Inflammatory macrophage treated with lipopolysaccharide for 1 hour (primary cell): ENCODE measurements at regions not wholly inside any gene's neighbourhood (a gene's known extent, or its start where the extent isn't known, plus 50 kb on each side); places are given as distances from the start of the nearest gene placed in this dataset.
A peak's percentile ranks its signal among the peaks of the same experiment; 100 is the strongest.
"Not testable (repeated sequence)": the region's sequence is repeated elsewhere in the genome, so short reads cannot be mapped to it uniquely, and the experiment has no call there.

Experiments
- DNase-seq, 2 donors: peaks; one replicate each; pipeline ENCODE4 v3.0.0-alpha.2; 2020 to 2022

DNA sequence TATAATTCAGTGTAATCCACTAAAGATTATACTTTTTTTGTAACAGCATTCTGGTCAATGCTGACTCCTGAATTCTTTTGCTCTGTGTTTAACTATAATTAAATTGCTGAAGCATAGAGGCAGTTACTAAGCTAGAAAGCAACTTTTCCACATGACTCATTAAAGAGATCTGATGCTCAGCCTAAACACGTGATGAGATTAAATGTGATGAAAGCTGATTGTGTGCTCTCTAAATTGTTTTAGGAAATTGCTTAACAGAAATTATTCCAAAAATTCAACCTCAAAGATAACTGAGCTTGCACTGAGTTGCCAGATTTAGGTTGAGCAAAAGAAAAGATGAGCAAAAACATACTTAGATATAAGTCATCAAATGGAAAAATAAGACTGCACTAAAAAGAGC lies 1033.6 kb downstream of the FAM181B start:
- no peak for DNase-seq

DNA sequence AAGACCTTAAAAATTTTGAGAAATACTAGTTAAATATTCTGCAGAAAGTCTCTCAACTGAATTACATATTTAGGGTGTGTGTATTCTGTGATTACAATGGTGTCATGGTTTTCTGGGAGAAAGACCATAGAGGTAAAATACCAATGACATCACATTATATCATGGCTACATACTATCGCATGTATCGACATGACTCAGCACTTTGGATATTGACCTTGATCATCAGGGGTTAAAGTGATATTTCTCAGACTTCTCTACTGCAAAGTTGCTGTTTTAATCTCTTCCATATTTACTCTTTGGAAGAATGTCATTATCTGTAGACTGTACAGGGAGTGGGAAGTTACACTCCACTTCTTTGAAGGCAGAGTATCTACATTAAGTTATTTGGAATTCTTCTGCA lies 1046.6 kb downstream of the FAM181B start:
- DNase-seq, result no peak

DNA sequence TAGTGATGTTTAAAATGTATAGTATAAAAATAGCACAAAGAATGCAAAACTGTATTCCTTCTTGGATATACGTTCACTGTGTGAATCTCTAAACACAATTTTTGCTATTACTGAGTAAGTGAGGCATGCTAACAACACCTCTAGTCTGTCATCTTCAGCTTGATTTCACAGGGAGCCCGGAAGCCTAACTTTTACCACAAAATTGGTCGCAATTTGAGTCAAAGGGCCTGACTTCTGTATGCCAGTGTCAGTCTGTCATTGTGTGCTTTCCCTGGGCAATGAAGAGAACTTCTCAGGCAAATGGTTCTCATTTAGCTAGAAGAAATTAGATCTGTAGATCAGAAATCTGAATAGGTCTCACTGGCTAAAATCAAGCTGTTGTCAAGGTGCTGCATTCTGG lies 1059.5 kb downstream of the FAM181B start:
- DNase-seq, result no peak

DNA sequence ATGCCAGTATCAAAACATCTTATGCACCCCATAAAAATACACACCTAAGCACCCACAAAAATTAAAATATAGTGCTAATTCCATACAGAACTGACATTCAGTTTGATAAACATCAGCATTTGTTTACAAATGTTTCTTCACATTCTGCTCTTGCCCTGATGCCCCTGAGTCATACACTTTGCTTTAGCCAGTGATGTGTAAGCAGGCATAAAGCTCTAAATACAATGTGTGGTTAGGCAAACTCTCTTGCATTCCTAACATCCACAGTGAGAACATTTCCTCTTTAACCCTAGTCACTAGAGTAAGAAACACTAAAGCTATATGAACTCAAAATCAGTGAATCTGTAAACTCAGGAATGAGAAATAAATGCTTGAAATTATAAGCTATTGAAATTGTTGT lies 1060.7 kb downstream of the FAM181B start:
- no peak for DNase-seq

DNA sequence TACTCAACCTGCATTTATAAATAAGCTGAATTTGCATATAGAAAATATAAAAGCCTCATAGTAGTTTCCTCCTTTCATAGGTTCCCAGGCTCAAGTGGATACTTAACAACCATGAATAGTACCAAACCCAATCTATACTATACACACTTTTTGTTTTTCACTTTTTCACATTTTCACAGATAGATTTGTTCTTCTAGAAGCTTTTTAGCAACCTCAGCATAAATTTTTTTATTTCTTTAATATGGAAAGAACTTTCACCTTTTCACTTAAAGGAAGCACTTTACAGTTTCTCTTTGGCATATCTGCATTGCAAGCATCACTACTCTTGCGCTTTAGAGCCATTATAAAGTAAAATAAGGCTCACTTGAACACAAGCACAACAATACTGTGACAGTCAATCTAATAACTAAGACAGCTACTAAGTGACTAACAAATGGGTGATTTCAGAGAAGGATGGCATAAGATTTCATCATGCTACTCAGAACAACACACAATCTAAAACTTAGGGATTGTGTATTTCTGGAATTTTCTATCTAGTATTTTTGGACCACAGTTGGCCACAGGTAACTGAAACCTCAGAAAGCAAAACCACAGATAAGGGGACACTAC lies 1063.6 kb downstream of the FAM181B start:
- DNase-seq, result no peak

DNA sequence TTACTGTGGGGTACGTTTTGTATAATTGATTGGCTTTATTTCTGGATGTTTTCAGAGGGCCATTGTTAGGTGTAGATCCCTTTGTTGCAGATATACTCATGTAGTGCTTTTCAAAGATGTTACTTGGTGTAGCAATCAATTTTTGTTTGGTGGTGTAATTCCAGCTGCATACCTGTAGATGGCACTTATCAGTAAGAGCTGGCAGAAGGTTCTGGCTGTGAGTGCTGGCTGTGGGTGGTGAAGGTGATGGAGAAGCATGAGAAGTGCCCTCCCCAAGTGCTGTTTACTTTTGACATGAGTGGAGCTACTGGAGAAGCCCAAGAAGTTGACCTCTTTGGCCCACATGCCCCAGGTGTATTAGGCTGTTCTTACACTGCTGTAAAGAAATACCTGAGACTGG lies 1074.9 kb downstream of the FAM181B start:
- DNase-seq, result peak; percentile 2 to 8

DNA sequence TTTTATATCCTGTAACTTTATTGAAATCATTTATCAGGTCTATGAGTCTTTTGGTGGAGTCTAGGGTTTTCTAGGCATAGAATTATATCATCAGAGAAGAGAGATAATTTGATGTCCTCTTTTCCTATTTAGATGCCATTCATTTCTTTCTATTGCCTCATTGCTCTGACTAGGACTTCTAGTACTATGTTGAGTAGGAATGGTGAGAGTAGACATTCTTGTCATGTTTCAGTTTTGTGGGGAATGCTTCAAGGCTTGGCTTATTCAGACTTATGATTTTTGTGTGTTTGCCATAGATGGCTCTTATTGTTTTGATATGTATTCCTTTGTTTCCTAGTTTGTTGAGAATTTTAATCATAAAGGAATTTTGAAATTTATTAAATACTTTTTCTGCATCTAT lies 1078.3 kb downstream of the FAM181B start:
- DNase-seq, result no peak

DNA sequence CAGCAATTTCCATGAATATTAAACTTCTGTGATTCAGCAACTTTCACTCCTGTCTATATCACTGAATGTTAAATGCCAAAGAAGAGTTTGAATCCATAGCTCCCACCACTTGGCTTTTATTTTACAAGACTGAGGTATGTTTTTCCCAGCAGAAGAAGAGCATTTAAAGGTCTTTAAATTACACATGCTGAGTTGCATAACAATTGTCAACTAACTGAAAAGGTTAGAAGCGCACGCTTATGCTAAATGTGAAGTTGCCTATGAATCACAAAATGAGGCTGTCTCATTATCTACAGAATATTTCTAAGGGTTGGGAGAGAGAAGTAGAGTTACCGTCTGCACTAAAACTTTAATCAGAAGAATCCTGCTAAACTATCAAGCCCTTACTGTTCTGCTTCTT lies 1086.3 kb downstream of the FAM181B start:
- no peak for DNase-seq

DNA sequence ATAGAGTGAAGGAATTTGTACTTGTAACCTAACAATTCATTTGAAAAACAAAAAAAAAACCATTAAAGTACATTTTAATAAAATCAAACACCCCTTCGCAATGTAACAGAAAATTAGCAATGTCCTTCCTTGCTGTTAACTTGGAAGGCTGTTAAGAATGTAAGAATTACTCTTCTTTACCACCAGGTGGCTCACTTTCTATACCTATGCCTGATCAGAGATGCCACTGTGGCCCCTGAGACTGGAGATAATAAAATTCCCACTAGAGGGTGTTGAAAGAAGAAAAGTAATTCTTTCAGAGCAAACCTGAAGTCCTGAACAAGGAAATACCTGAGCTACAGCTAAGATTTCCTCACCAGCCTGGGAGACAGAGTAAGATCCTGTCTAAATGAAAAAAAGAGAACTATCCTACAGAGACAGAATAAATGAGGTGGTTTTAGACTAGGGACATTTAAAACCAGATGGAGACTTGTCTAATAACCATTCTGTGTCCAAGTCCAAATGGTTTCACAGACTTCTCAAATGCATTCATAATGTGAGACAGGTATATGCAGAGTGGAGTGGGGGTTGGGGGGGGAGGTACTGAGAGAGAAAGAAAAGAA lies 1089.3 kb downstream of the FAM181B start:
- peak; percentile 16 to 42 for DNase-seq

DNA sequence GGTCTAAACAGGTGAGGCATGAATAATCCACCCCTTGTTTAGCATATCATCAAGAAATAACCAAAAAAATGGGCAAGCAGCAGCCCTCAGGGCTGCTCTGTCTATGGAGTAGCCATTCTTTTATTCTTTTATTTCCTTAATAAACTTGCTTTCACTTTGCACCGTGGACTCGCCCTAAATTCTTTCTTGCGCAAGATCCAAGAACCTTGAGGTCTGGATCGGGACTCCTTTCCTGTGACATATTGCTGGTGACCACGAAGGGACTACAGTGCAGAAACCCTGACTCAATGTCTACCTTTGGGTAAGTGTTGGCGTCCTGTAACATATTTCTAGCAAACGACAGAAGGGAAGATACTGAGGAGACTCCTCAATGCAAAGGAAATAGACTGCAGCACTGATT lies 1099.2 kb downstream of the FAM181B start:
- no peak for DNase-seq

DNA sequence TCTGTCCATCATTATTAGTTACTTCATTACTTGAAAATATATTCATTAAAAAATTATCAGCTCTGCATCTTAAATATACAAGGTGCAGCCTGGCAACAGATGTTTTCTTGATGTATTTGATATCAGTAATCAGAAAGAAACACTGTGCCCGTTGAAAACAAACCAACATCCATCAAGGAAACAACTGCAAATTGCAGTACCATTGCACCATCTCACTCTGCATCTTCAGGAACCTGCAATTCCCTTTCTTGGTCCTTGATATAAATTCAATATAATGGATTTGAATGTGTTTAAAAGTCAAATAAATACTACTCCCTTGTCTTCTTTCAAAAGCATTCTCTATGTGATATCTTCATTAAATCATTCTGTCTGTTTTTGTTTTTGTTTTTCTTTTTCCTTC lies 1131.2 kb downstream of the FAM181B start:
- DNase-seq, result no peak

DNA sequence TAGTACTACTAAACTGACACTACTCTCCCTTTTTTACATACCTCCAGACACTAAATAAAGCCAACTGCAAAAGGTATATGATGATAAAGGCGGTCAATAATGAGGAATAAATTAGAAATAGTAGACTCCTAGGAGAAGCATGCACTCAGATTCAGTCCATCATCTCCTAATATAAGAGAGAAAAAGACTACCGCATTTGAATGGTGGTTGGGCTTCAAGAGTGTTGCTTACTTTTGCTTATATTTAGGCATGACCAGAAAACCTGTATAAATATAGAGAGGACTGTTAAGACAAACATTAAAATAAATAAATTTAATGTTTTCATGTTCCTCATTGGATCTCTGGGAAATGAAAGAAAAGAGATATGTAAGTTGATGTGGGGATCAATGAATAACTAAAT lies 1137.0 kb downstream of the FAM181B start:
- DNase-seq, result no peak

DNA sequence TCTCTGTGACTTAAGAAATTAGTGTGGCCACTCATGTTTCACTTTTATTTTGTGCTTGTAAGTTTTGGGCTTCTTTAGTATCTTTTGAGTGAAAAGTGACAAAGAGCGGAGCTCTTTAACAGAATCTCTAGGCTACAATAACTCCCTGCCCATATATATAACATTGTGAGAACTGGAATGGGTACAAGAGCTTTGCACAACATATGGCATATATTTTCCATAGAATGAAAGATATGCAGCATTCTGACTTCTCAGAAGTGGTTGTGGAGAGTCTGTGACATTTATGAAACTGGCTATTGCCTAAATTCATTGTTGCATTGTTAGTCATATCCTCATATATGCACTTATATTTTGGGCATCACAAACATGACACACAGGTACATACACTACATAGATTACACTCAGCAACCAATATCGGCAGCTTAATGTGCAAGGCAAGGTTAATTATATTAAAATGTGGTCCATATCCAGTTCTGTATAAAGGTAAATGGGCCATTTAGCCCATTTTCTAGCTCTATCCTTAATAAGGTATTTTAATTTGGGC lies 1148.2 kb downstream of the FAM181B start:
- no peak for DNase-seq

DNA sequence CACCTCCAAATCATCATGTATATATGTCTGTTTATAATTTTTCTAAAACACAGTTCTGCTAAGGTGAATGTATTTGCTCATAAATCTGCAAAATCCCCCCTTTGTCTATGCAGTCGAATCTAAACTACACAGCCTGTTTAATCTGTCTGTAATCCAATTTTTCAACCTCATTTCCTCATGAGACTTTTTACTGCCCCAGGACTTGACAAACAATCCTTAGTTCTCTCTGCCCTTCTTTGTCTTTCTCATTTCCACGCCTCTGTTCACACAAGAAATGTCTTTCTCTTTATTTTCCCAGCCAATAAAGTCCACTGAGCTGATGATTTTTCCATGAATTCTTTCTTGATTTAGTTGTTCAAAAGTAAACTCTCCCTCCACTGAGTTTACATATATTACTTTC lies 1154.3 kb downstream of the FAM181B start:
- no peak for DNase-seq

DNA sequence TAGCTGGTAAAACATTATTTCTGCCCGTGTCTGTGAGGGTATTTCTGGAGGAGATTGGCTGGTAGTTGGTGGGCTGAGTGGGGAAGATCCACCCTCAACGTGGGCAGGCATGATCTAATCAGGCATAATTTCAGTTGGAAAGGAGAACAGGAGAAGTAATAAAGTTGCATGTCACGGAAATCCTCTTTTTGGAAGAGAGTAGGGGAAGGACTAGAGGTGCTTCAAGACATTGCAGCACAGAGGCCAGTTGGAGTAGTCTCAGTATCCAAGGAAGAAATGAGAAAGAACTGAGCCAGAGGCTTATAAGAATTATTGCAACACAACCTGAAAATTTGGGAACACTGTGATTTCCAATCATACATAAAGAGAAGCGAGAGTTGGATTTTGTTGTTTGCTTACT lies 1155.1 kb downstream of the FAM181B start:
- DNase-seq, result no peak

DNA sequence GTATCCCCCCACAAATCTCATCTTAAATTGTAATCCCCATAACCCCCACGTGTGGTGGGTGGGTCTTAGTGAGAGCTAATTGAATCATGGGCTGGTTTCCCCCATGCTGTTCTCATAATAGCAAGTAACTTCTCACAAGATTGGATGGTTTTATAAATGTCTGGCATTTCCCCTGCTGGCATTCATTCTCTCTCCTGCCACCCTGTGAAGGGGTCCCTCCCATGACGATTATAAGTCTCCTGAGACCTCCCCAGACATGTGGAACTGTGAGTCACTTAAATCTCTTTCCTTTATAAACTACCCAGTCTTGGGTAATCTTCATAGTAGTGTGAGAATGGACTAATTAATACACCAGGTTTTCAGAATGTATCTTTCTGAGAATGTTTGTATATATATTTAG lies 1159.4 kb downstream of the FAM181B start:
- no peak for DNase-seq

DNA sequence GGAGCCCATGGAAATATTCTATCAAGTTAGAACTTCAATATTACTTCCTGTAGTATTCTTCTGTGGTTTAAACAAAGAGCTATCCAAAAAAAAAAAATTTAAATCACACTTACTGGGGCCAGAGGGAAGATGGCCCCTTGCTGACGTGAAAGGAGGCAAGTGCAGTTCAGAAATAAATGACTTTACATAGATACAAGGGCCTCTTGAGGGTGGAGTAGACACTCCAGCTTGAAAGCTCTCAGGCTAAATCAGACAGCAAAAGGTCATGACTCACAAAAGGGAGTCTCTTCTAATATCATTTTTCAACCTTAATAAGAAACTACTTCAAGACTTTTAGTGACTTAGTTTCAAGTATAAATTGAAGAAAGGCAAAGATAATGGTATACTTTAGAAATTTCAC lies 1160.3 kb downstream of the FAM181B start:
- DNase-seq, result no peak

DNA sequence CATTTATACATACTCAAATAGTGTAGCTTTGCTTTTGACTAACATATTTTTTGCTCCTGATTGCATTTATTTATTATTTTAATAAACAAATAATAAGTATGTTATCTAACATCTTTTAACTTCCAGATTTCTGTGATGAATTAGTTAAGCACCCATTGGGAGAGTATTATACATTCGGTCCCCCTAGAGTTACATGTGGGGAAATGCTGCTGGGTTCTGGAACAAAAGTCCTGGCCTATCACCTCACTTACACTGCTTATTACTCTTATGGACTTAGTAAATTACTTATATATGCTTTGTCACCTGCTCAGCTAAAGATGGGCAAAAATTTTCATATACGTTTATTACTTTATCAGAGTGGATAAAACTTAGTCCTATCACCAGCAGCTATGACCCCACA lies 1163.0 kb downstream of the FAM181B start:
- no peak for DNase-seq

DNA sequence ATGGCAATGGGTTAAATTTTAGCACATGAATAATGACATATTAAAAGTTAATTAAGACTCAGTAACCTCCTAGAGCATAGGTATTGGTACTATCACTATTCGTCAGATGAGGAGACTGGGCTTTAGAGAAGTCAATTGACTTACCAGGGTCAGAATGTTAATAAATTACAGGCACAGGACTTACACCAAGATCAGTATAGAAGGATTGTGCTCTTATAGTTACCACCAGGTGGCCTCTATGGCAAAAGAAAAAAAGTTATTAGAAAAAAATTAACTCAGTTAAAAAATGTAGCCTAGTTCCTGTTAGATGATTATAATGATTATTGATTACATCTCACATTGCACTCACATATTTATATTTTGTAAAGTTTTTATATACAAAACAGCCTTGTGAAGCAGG lies 1163.7 kb downstream of the FAM181B start:
- DNase-seq, result no peak

DNA sequence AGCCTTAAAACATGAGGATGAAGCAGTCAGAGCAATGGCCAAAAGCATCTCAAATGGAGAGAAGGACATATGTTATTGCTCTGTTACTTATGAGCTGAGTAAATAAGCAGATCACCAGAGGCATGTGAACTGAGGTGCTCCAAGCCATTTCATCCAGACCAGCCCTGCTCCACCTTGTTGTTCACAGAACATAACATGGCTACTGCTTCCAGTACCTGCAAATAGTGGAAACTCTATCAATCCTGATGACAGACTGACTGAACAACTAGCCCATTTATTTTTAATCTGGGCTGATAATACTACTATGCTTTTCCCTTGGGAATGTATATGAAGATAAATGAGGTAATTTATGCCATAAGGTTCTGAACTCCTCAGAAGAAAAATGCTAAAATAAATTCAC lies 1164.7 kb downstream of the FAM181B start:
- DNase-seq, result no peak

DNA sequence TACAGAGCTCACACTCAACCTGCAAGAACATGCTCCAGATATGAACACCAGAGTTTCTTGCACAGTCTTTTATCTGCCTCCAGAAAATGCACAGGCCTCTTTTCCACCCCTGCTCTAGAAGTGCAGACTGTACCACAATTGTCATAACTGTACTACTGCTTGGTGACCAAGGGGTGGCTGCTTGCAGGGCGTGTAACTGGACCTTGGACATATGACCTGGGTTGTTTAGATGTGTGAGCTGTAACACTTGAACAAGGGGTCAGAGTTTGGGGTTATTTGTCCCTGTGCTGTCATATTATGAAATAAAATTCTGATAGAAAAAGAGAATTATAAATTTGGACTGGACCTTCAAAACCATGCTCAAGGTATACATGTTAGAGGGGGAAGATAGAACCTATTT lies 1185.5 kb downstream of the FAM181B start:
- no peak for DNase-seq

DNA sequence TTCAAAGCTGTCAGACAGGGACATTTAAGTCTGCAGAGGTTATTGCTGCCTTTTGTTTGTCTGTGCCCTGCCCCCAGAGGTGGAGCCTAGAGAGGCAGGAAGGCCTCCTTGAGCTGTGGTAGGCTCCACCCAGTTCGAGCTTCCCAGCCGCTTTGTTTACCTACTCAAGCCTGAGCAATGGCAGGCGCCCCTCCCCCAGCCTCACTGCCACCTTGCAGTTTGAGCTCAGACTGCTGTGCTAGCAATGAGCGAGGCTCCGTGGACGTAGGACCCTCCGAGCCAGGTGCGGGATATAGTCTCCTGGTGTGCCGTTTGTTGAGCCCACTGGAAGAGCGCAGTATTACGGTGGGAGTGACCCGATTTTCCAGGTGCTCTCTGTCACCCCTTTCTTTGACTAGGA lies 1193.9 kb downstream of the FAM181B start:
- not testable (repeated sequence) for DNase-seq

DNA sequence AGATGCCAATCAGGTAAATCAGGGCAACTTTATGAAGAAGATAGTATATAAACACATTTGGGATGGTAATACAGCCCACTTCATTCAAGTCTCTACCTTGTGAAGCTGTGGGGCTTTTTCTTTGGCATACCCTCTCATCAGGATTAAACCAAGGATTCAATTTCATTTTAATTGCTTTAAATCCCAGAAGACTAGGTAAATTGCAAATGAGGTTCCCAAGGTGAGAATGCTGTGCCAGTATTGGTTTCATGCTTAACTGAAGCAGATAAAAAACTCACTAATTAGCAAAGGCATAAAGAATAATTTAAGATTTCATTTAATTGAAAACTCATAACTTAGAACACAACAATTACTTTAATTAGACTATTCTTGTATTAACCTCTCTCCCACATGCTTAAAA lies 1218.1 kb downstream of the FAM181B start:
- DNase-seq, result no peak

DNA sequence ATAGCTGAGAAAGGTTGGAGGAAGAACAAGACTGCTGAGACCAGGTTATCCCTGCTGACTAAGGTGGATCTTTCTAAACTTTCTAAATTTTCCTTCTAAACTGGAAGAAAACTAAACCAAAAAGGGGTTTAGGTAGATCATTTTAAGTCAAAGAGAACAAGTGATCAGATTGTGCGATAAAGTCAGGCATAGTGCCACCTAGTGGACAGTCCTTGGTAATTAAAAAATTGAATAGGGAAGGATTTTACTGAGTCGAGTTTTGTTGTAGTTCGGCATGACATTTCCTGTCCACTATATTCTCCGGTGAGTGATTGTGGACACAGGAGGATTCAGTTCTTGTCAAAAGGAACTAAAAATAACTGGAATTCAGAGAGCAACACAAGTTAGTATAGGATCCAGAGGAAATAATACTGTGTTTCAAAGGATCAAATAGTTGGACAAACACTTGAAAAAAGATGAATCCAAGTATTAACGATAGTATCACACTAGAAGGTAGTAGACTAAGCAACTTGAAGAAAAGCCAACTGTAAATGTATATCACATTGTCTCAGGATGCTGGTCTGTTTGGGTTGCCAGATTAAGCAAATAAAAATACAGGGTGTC lies 1236.4 kb downstream of the FAM181B start:
- DNase-seq, result peak; percentile 6 to 43

DNA sequence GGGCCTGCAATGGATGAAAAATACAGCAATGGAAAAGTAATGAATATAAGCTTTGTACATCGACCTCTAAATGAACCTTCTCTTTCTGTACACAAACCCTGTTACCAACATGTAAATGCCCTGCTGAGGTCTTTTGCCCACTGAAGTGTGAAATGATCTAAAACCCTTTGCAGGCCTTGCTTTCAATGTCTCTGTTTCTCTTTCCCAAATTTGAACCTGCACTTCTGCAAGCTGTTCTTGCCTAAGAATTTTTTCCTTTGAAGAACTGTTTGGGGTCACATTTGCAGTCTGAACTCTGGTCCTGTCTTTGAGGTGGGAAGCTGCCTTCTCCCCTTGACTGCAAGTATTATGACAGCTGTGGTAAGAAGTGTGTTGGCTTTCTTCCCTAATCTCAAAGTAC lies 1237.1 kb downstream of the FAM181B start:
- no peak for DNase-seq
